ENCODE measurements at regions not wholly inside any gene's neighbourhood (a gene's known extent, or its start where the extent isn't known, plus 50 kb on each side); places are given as distances from the start of the nearest gene placed in this dataset.

- no peak for TF ChIP-seq CTCF (conservative IDR thresholded peaks at IDR 0.05)
- TF ChIP-seq ZFX (IDR thresholded peaks at IDR 0.05): no peak
These were observed 1024.8 kb upstream of the AUTS2 start for GRCh38 chr7:68573271-68574005.

All from C4-2B (cell line).